SK-N-SH treated with all-trans-retinoic acid at 6 μM for 48 hours (cell line): ENCODE measurements at regions not wholly inside any gene's neighbourhood (a gene's known extent, or its start where the extent isn't known, plus 50 kb on each side); places are given as distances from the start of the nearest gene placed in this dataset.

Source experiments
- ATAC-seq: fragments of 200-7000 bp; cut with Tn5 transposase; 3 replicates; pipeline ENCODE4 v1.9.1; 2020; ENCODE audit warnings: mild to moderate bottlenecking, moderate library complexity
- ARNTL ChIP-seq: fragments of 450-650 bp; formaldehyde crosslinking; IDR thresholded peaks from 2 replicates; pipeline ENCODE4 v1.5.0; 2020; ENCODE audit warnings: low read depth, mild to moderate bottlenecking, moderate library complexity, borderline replicate concordance
- BACH2 ChIP-seq: fragments of 250-450 bp; sonication (Bioruptor Pico); IDR thresholded peaks from 2 replicates; pipeline ENCODE4 v1.9.0; 2021; ENCODE audit warnings: mild to moderate bottlenecking, borderline replicate concordance
- CSDC2 ChIP-seq: fragments of 250-450 bp; sonication (Bioruptor Pico); IDR thresholded peaks from 2 replicates; pipeline ENCODE4 v1.5.0; 2020; ENCODE audit warnings: mild to moderate bottlenecking, moderate library complexity
- ESRRG ChIP-seq: fragments of 250-450 bp; sonication (Bioruptor Pico); IDR thresholded peaks from 2 replicates; pipeline ENCODE4 v1.6.1; 2021; ENCODE audit warnings: mild to moderate bottlenecking
- GLIS3 ChIP-seq: fragments of 250-450 bp; sonication (Bioruptor Pico); IDR thresholded peaks from 2 replicates; pipeline ENCODE4 v1.5.0; 2020; ENCODE audit warnings: mild to moderate bottlenecking, moderate library complexity
- ISL1 ChIP-seq: fragments of 250-450 bp; sonication (Bioruptor Pico); IDR thresholded peaks from 2 replicates; pipeline ENCODE4 v2.1.2; 2022; ENCODE audit warnings: mild to moderate bottlenecking, moderate library complexity
- OSR1 ChIP-seq: fragments of 250-450 bp; sonication (Bioruptor Pico); IDR thresholded peaks from 2 replicates; pipeline ENCODE4 v1.8.0; 2022; ENCODE audit warnings: moderate library complexity, mild to moderate bottlenecking, inconsistent platforms
- PPARA ChIP-seq: fragments of 250-450 bp; sonication (Bioruptor Pico); IDR thresholded peaks from 2 replicates; pipeline ENCODE4 v1.5.0; 2020; ENCODE audit warnings: mild to moderate bottlenecking, borderline replicate concordance
- RARB ChIP-seq: fragments of 250-450 bp; sonication (Bioruptor Pico); IDR thresholded peaks from 2 replicates; pipeline ENCODE4 v1.8.0; 2021; ENCODE audit warnings: mild to moderate bottlenecking, moderate library complexity
- SNAI2 ChIP-seq: fragments of 250-450 bp; sonication (Bioruptor Pico); IDR thresholded peaks from 2 replicates; pipeline ENCODE4 v1.5.0; 2020; ENCODE audit warnings: mild to moderate bottlenecking, moderate library complexity
- TCF4 ChIP-seq: fragments of 250-450 bp; sonication (Bioruptor Pico); IDR thresholded peaks from 2 replicates; pipeline ENCODE4 v1.8.0; 2021; ENCODE audit warnings: mild to moderate bottlenecking, moderate library complexity, borderline replicate concordance
- TOX ChIP-seq: fragments of 250-450 bp; sonication (Bioruptor Pico); IDR thresholded peaks from 2 replicates; pipeline ENCODE4 v1.8.0; 2021; ENCODE audit warnings: mild to moderate bottlenecking, moderate library complexity, borderline replicate concordance
- ZC3H10 ChIP-seq: fragments of 250-450 bp; sonication (Bioruptor Pico); IDR thresholded peaks from 2 replicates; pipeline ENCODE4 v1.5.1; 2021; ENCODE audit warnings: mild to moderate bottlenecking, moderate library complexity
- ZFP3 ChIP-seq: fragments of 250-450 bp; sonication (Bioruptor Pico); IDR thresholded peaks from 2 replicates; pipeline ENCODE4 v1.5.0; 2020; ENCODE audit warnings: mild to moderate bottlenecking, moderate library complexity
- ZFP30 ChIP-seq: fragments of 450-650 bp; formaldehyde crosslinking; IDR thresholded peaks from 2 replicates; pipeline ENCODE4 v1.5.0; 2022; ENCODE audit warnings: mild to moderate bottlenecking, moderate library complexity
- ZNF565 ChIP-seq: fragments of 450-650 bp; formaldehyde crosslinking; conservative IDR thresholded peaks from 2 replicates; pipeline ENCODE4 v1.5.0; 2020; ENCODE audit warnings: low read depth, mild to moderate bottlenecking, moderate library complexity
- ZNF8 ChIP-seq: fragments of 450-650 bp; formaldehyde crosslinking; IDR thresholded peaks from 2 replicates; pipeline ENCODE4 v1.5.0; 2020; ENCODE audit warnings: mild to moderate bottlenecking, moderate library complexity
- TF ChIP-seq, protein P1 (sequence below): fragments of 250-450 bp; sonication (Bioruptor Pico); IDR thresholded peaks from 2 replicates; pipeline ENCODE4 v1.5.1; 2021; ENCODE audit warnings: mild to moderate bottlenecking, moderate library complexity
- TF ChIP-seq, protein P2 (sequence below): fragments of 250-450 bp; sonication (Bioruptor Pico); IDR thresholded peaks from 2 replicates; pipeline ENCODE4 v1.5.1; 2020; ENCODE audit warnings: low read depth, mild to moderate bottlenecking, moderate library complexity
- TF ChIP-seq, protein P3 (sequence below): fragments of 250-450 bp; sonication (Bioruptor Pico); IDR thresholded peaks from 2 replicates; pipeline ENCODE4 v1.5.0; 2020; ENCODE audit warnings: mild to moderate bottlenecking, moderate library complexity
- TF ChIP-seq, protein P4 (sequence below): fragments of 250-450 bp; sonication (Bioruptor Pico); IDR thresholded peaks from 2 replicates; pipeline ENCODE4 v1.8.0; 2021; ENCODE audit warnings: low read depth, mild to moderate bottlenecking, moderate library complexity, borderline replicate concordance

DNA sequence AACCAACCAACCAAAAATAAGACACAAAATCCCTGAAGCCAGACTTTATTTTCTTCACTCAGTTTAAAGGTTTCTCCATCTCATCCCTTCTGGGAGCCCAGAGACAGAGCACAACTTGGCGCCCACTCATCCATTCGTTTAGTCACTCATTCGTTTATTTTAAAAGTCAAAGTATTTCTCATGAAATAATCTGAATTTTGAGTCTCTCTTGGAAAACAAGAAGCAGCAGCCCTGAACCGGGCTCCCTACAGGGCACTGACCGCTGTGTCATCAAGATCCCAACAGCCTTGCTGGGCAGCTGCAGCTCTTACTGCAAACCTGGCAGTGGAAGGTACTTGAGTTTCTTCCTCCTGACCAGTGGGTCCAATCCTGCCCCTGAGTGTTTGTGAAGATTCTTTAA, 171.6 kb downstream of the THBS2 start:
- no peak for ATAC-seq
- TF ChIP-seq, protein P1, sequence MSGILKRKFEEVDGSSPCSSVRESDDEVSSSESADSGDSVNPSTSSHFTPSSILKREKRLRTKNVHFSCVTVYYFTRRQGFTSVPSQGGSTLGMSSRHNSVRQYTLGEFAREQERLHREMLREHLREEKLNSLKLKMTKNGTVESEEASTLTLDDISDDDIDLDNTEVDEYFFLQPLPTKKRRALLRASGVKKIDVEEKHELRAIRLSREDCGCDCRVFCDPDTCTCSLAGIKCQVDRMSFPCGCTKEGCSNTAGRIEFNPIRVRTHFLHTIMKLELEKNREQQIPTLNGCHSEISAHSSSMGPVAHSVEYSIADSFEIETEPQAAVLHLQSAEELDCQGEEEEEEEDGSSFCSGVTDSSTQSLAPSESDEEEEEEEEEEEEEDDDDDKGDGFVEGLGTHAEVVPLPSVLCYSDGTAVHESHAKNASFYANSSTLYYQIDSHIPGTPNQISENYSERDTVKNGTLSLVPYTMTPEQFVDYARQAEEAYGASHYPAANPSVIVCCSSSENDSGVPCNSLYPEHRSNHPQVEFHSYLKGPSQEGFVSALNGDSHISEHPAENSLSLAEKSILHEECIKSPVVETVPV (CRISPR knock-in tag), result no peak

DNA sequence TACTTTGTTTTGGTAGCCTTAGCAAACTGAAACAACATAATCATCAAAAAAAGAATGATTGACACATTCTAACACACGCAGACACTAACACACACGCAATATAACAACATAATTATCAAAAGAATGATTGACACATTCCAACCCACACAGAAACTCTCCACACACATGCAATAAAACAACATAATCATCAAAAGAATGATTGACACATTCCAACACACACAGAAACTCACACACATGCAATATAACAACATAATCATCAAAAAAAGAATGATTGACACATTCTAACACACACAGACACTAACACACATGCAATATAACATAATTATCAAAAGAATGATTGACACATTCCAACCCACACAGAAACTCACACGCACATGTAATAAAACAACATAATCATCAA, 172.4 kb downstream of the THBS2 start:
- TF ChIP-seq, protein P2, sequence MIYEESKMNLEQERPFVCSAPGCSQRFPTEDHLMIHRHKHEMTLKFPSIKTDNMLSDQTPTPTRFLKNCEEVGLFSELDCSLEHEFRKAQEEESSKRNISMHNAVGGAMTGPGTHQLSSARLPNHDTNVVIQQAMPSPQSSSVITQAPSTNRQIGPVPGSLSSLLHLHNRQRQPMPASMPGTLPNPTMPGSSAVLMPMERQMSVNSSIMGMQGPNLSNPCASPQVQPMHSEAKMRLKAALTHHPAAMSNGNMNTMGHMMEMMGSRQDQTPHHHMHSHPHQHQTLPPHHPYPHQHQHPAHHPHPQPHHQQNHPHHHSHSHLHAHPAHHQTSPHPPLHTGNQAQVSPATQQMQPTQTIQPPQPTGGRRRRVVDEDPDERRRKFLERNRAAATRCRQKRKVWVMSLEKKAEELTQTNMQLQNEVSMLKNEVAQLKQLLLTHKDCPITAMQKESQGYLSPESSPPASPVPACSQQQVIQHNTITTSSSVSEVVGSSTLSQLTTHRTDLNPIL, result no peak
- TF ChIP-seq PPARA (CRISPR knock-in tag) (no peak), ESRRG (no peak), ZFP3 (no peak), ZFP30 (CRISPR knock-in tag) (no peak), ZNF8 (CRISPR knock-in tag) (no peak)
- TF ChIP-seq, protein P1 (CRISPR knock-in tag), result no peak
- ATAC-seq, result no peak

DNA sequence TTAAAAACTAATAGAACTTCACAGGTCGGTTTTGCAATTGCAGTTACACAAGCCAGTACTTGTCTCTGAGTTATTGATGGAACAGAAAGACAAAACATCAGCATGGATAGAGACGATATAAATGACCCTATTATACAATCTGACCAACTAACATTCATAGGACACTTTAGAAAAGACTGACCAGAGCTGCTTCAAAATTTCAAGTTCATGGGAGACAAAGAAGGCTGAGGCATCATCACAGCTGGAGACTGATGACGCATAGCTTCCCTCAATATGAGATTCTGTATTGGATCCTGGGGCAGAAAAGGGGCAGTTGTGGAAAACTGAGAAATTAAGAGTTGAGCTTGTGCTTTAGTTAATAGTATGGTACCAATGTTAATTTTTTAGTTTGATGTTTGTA, 174.0 kb downstream of the THBS2 start:
- no peak for ATAC-seq
- TF ChIP-seq BACH2 (CRISPR knock-in tag), result no peak
- no peak for TF ChIP-seq ZNF565 (CRISPR knock-in tag)
- TF ChIP-seq ESRRG, result no peak
- TF ChIP-seq OSR1 (CRISPR knock-in tag), result no peak
- TF ChIP-seq PPARA (CRISPR knock-in tag), result no peak
- TF ChIP-seq ZFP3, result no peak
- no peak for TF ChIP-seq ZC3H10 (CRISPR knock-in tag)
- TF ChIP-seq ZNF8 (CRISPR knock-in tag), result no peak
- no peak for TF ChIP-seq ARNTL (CRISPR knock-in tag)
- no peak for TF ChIP-seq ISL1 (CRISPR knock-in tag)
- no peak for TF ChIP-seq TCF4 (CRISPR knock-in tag)

DNA sequence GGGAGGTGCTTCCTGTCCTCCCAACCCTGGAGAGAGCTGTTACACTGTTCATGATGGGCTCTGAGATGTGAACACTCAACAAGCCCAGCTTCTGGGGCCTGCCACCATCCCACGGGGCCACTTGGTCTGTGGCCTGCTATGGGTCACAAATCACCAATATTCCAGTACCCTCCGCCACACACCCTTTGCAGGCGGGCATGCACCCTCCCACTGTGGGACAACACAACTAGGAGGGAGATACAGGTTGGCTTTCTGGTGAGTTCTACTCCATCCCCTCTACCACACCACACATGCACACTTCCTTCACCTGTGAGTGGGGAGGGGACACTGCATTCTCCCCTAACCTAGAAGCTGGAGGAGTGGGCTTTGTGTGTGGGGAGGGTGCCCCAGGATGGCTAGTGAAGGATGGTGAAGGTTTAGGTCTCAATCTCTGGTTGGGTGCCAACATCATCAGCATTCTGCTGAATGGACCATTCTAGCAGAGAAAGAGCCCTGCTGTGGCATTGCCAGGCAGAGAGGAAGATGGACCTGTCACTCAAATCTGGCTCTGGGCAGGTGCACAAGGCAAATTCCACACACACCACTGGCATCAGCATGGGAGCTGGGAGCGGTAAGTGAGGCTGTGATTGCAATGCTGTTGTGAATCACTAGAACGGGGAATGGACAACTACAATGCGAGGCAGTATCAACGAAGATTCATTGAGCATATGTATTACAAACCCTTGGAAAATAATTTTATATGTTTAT, 175.1 kb downstream of the THBS2 start:
- TF ChIP-seq, protein P2, result no peak
- no peak for TF ChIP-seq BACH2 (CRISPR knock-in tag)
- TF ChIP-seq, all 23 proteins: peak for 0
- ATAC-seq, result no peak

DNA sequence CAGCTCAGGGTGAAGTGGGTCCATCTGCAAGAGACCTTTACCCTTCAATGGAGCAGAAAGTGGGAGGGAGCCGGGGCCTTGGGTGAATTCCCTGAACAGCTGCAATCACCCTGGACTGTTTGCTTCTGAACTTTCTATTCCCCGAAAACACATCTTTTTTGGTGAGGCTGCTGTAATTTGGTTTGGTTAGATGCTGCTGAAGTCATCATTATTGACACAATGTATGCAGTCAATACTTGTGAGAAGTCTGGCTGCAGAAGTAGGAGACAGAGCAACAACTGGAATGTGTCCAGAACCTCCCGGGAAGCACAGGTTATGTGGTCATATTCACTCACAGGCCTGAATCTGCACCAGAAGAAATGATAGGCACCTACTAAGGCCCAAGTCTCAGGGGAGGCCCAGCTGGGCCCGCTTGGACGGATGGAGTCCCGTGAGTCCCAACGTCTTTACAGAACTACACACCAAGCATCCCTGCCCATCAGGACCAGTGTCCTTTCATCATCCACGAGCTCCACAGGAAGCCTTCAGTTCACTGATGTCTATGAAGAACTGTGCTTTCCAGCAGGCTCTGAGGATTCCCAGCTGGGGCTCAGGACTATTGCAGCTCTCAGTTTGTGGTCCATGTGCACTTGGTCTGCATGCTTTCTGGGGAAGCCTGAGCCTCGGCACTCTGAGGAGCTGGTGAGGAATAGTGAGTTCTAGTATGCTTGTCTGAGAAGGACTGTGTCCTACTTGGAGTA, 177.6 kb downstream of the THBS2 start:
- ATAC-seq, result no peak
- no peak for TF ChIP-seq ZNF8 (CRISPR knock-in tag)
- TF ChIP-seq ESRRG, result no peak
- no peak for TF ChIP-seq SNAI2 (CRISPR knock-in tag)
- TF ChIP-seq, protein P3, sequence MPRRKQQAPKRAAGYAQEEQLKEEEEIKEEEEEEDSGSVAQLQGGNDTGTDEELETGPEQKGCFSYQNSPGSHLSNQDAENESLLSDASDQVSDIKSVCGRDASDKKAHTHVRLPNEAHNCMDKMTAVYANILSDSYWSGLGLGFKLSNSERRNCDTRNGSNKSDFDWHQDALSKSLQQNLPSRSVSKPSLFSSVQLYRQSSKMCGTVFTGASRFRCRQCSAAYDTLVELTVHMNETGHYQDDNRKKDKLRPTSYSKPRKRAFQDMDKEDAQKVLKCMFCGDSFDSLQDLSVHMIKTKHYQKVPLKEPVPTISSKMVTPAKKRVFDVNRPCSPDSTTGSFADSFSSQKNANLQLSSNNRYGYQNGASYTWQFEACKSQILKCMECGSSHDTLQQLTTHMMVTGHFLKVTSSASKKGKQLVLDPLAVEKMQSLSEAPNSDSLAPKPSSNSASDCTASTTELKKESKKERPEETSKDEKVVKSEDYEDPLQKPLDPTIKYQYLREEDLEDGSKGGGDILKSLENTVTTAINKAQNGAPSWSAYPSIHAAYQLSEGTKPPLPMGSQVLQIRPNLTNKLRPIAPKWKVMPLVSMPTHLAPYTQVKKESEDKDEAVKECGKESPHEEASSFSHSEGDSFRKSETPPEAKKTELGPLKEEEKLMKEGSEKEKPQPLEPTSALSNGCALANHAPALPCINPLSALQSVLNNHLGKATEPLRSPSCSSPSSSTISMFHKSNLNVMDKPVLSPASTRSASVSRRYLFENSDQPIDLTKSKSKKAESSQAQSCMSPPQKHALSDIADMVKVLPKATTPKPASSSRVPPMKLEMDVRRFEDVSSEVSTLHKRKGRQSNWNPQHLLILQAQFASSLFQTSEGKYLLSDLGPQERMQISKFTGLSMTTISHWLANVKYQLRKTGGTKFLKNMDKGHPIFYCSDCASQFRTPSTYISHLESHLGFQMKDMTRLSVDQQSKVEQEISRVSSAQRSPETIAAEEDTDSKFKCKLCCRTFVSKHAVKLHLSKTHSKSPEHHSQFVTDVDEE (CRISPR knock-in tag), result no peak
- no peak for TF ChIP-seq TCF4 (CRISPR knock-in tag)
- TF ChIP-seq ZFP3, result no peak
- TF ChIP-seq PPARA (CRISPR knock-in tag), result no peak
- no peak for TF ChIP-seq RARB (CRISPR knock-in tag)
- no peak for TF ChIP-seq ZC3H10 (CRISPR knock-in tag)
- no peak for TF ChIP-seq BACH2 (CRISPR knock-in tag)
- TF ChIP-seq GLIS3 (CRISPR knock-in tag), result no peak
- TF ChIP-seq TOX, result no peak
- no peak for TF ChIP-seq CSDC2
- TF ChIP-seq, protein P2, result no peak
- no peak for TF ChIP-seq ISL1 (CRISPR knock-in tag)
- TF ChIP-seq, protein P4, sequence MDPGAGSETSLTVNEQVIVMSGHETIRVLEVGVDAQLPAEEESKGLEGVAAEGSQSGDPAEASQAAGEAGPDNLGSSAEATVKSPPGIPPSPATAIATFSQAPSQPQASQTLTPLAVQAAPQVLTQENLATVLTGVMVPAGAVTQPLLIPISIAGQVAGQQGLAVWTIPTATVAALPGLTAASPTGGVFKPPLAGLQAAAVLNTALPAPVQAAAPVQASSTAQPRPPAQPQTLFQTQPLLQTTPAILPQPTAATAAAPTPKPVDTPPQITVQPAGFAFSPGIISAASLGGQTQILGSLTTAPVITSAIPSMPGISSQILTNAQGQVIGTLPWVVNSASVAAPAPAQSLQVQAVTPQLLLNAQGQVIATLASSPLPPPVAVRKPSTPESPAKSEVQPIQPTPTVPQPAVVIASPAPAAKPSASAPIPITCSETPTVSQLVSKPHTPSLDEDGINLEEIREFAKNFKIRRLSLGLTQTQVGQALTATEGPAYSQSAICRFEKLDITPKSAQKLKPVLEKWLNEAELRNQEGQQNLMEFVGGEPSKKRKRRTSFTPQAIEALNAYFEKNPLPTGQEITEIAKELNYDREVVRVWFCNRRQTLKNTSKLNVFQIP (CRISPR knock-in tag), result no peak
